Cardiac muscle cell (in vitro differentiated cells and primary cell): ENCODE measurements at regions not wholly inside any gene's neighbourhood (a gene's known extent, or its start where the extent isn't known, plus 50 kb on each side); places are given as distances from the start of the nearest gene placed in this dataset.
A peak's percentile ranks its signal among the peaks of the same experiment; 100 is the strongest.

Experiments
- DNase-seq, 2 donors: peaks; one replicate each; pipeline versions ENCODE4 v3.0.0 to v3.0.0-alpha.2; 2010 to 2017; ENCODE audit warnings: low read depth in 1 of 2, low spot score in 1 of 2
- H3K27ac ChIP-seq: fragments of 200-600 bp; sonication (generic); 2 replicates; pipeline ENCODE4 v1.5.1; 2016
- H3K27me3 ChIP-seq: fragments of 200-600 bp; sonication (generic); 2 replicates; pipeline ENCODE4 v1.6.0; 2016; ENCODE audit warnings: control low read depth
- H3K36me3 ChIP-seq: fragments of 200-600 bp; sonication (generic); 2 replicates; pipeline ENCODE4 v1.5.1; 2016; ENCODE audit warnings: control low read depth
- H3K4me1 ChIP-seq: fragments of 200-600 bp; sonication (generic); 2 replicates; pipeline ENCODE4 v1.8.1; 2017; ENCODE audit warnings: low read depth, mild to moderate bottlenecking, mixed run types
- H3K4me3 ChIP-seq: fragments of 200-600 bp; sonication (generic); 2 replicates; pipeline ENCODE4 v1.5.1; 2016; ENCODE audit warnings: mild to moderate bottlenecking
- H3K9me3 ChIP-seq: fragments of 200-600 bp; sonication (generic); 2 replicates; pipeline ENCODE4 v1.5.1; 2017; ENCODE audit warnings: low read depth, mild to moderate bottlenecking, control low read depth
- TF ChIP-seq, protein P1 (sequence below): IDR thresholded peaks from 2 replicates; pipeline ENCODE4 v1.5.1; 2012; ENCODE audit warnings: low read depth, mild to moderate bottlenecking, low read length

DNA sequence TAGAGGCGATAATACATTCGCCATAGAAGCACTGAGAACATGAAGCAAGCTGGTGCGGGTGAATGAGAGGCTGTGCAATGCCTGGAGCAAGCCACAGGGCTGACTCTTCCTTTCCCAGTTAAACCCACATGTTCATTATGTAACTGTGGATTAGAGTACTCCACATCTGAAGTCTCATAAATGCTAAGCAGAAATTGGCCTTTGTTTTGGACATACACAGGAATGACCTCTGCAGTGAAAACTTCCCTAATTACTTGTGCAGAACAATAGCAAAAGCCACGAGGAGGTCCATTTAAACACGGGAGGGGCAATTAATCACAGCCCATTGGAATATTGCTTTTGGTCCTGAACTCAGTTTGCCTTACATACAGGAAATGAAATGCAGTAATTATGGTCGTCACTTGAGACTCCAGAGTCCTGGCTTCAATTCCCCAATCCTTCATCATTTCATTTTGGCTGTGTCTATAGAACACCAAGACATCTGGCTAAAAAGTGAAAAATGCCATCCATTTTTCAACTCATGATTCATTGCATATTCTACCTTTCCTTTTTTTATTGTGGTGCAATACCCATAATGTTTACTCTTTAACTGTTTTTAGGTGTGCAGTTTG, 78.7 kb upstream of the CXCL12 start:
- TF ChIP-seq, protein P1, sequence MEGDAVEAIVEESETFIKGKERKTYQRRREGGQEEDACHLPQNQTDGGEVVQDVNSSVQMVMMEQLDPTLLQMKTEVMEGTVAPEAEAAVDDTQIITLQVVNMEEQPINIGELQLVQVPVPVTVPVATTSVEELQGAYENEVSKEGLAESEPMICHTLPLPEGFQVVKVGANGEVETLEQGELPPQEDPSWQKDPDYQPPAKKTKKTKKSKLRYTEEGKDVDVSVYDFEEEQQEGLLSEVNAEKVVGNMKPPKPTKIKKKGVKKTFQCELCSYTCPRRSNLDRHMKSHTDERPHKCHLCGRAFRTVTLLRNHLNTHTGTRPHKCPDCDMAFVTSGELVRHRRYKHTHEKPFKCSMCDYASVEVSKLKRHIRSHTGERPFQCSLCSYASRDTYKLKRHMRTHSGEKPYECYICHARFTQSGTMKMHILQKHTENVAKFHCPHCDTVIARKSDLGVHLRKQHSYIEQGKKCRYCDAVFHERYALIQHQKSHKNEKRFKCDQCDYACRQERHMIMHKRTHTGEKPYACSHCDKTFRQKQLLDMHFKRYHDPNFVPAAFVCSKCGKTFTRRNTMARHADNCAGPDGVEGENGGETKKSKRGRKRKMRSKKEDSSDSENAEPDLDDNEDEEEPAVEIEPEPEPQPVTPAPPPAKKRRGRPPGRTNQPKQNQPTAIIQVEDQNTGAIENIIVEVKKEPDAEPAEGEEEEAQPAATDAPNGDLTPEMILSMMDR = no peak

DNA sequence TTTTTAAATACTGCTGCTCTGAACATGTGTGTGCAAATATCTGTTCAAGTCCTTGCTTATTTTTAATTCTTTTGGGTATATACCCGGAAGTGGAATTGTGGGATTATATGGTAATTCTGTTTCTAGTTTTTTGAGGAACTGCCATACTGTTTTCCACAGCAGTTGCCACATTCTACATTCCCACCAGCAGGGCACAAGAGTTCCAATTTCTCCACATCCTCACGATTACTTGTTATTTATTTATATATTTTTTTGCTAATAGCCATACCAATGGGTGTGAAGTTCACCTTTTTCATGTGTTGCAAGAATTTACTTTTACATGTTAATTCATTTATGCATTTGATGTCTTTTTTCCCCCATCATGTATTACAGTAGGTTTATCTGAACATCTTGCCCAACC, 79.6 kb upstream of the CXCL12 start:
- Histone ChIP-seq H3K9me3 (no peaks in the 10 kb centered on the region), H3K36me3 (no peaks in the 10 kb centered on the region), H3K27ac (no peak overlapping the region), H3K27me3 (no peaks in the 10 kb centered on the region), H3K4me3 (no peak overlapping the region), H3K4me1 (no peaks in the 10 kb centered on the region)
- DNase-seq = no peak
- TF ChIP-seq, protein P1 = peak; percentile 9

More for the DNA sequence above, 78.7 kb upstream of the CXCL12 start:
- Histone ChIP-seq H3K9me3 (no peaks in the 10 kb centered on the region), H3K4me3 (no peak overlapping the region), H3K27ac (no peak overlapping the region), H3K36me3 (no peaks in the 10 kb centered on the region), H3K4me1 (no peaks in the 10 kb centered on the region), H3K27me3 (no peaks in the 10 kb centered on the region)
- no peak for DNase-seq

DNA sequence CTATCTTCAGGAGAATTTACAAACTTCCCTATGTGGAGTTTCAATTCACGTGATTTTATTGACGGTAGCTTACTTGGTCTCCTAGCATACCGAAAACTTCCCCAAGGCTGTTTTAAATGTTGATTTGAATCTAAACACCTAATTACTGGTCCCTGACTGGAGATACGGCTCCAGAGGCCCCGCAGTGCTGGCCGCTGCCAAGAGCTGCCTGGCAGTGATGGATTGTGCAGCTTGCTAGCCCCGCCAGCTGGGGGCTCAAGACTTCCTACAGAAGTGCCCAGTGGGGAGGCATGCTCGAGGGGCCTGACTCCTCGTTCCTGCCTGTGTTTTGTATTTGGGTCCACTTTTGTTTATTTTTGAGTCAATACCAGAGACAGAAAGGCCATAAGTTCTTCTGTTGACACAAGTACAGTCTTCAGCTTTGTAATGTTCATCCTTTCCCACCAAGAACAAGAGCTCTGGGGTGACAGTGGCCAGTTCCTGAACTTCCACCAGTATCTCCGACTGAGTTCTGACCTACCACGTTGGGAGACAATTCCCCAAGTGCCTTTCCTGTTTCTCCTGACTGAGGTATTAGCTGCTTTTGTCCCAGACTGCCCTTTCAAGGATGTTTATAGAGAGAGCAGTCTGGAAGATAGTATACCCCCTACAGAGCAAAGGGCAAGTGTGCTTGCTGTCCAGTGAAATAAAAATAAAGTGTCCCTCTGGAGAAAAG, 80.7 kb upstream of the CXCL12 start:
- no peaks in the 10 kb centered on the region for H3K9me3 ChIP-seq
- DNase-seq = no peak
- no peaks in the 10 kb centered on the region for H3K27me3 ChIP-seq
- H3K4me1 ChIP-seq = no peaks in the 10 kb centered on the region
- no peak overlapping the region for H3K4me3 ChIP-seq
- no peaks in the 10 kb centered on the region for H3K36me3 ChIP-seq
- no peak overlapping the region for H3K27ac ChIP-seq
- TF ChIP-seq, protein P1 = no peak

- DNase-seq = peak in 1 of 2 donors; percentile 14
- Histone ChIP-seq H3K27ac (no peak overlapping the region), H3K27me3 (no peaks in the 10 kb centered on the region), H3K4me3 (no peak overlapping the region), H3K9me3 (no peaks in the 10 kb centered on the region), H3K36me3 (no peaks in the 10 kb centered on the region), H3K4me1 (no peaks in the 10 kb centered on the region)
- TF ChIP-seq, protein P1 = no peak
These were observed 81.3 kb upstream of the CXCL12 start for GRCh38 chr10:44466236-44466635.

GRCh38 chr10:44467090-44467489, 82.2 kb upstream of the CXCL12 start:
- H3K4me1 ChIP-seq = no peaks in the 10 kb centered on the region
- no peaks in the 10 kb centered on the region for H3K27me3 ChIP-seq
- no peak overlapping the region for H3K27ac ChIP-seq
- H3K9me3 ChIP-seq = no peaks in the 10 kb centered on the region
- no peaks in the 10 kb centered on the region for H3K36me3 ChIP-seq
- TF ChIP-seq, protein P1 = no peak
- H3K4me3 ChIP-seq = no peak overlapping the region
- DNase-seq = no peak
